OCI-LY7 (cell line): ENCODE measurements at regions not wholly inside any gene's neighbourhood (a gene's known extent, or its start where the extent isn't known, plus 50 kb on each side); places are given as distances from the start of the nearest gene placed in this dataset.

ENCODE experiments used
- BruUV-seq: library from RNA; stranded (reverse); fragments of 400-500 nt; replicated peaks from 2 replicates; lab custom pipeline; 2021; lab: Mats Ljungman, UMichigan
- CTCF ChIA-PET: fragments of 300-600 bp; sonication (Branson Sonifier 250); formaldehyde crosslinking; loops from one replicate; lab custom pipeline; 2022; ENCODE audit warnings: antibody characterized with exemption; ENCODE audit not compliant: unreplicated experiment; lab: Charles Lee
- POLR2A ChIA-PET: fragments of 300-600 bp; sonication (Branson Sonifier 250); formaldehyde crosslinking; loops from one replicate; lab custom pipeline; 2022; ENCODE audit warnings: antibody characterized with exemption; lab: Charles Lee
- DNase-seq: peaks from one replicate; pipeline ENCODE4 v3.0.0-alpha.2; 2015; ENCODE audit warnings: low spot score
- H2AFZ ChIP-seq: fragments of 200-600 bp; sonication (generic), shearing (Covaris generic); 2 replicates; pipeline ENCODE4 v1.6.1; 2014; ENCODE audit warnings: mild to moderate bottlenecking, antibody characterized with exemption, low read length, moderate library complexity
- H3K27ac ChIP-seq: fragments of 200-600 bp; sonication (generic); 2 replicates; pipeline ENCODE4 v1.5.1; 2014; ENCODE audit warnings: mixed run types, low read depth, mild to moderate bottlenecking, moderate library complexity, low read length, inconsistent platforms; ENCODE audit not compliant: poor library complexity, severe bottlenecking
- H3K36me3 ChIP-seq: fragments of 200-600 bp; sonication (generic); 2 replicates; pipeline ENCODE4 v1.6.1; 2014; ENCODE audit warnings: mild to moderate bottlenecking, antibody characterized with exemption, low read length, moderate library complexity, mixed read lengths; ENCODE audit not compliant: insufficient read depth
- H3K4me1 ChIP-seq: fragments of 200-600 bp; sonication (generic); 2 replicates; pipeline ENCODE4 v1.5.1; 2014; ENCODE audit warnings: mild to moderate bottlenecking, low read length; ENCODE audit not compliant: insufficient read depth, poor library complexity, severe bottlenecking
- H3K4me2 ChIP-seq: fragments of 200-600 bp; sonication (generic); 2 replicates; pipeline ENCODE4 v1.6.1; 2014; ENCODE audit warnings: mild to moderate bottlenecking, low read length
- H3K4me3 ChIP-seq: fragments of 200-600 bp; sonication (generic); 2 replicates; pipeline ENCODE4 v1.5.1; 2014; ENCODE audit warnings: mild to moderate bottlenecking, low read depth, low read length; ENCODE audit not compliant: poor library complexity, severe bottlenecking
- H3K79me2 ChIP-seq: fragments of 200-600 bp; sonication (generic); 2 replicates; pipeline ENCODE4 v1.6.1; 2016; ENCODE audit warnings: low read depth, mild to moderate bottlenecking, low read length, moderate library complexity, mixed read lengths; ENCODE audit not compliant: insufficient read depth
- H3K9me2 ChIP-seq: fragments of 200-600 bp; sonication (generic); 2 replicates; pipeline ENCODE4 v1.6.1; 2016; ENCODE audit warnings: mild to moderate bottlenecking, low read length, mixed read lengths; ENCODE audit not compliant: insufficient read depth
- H3K9me3 ChIP-seq: fragments of 200-600 bp; sonication (generic); 2 replicates; pipeline ENCODE4 v1.6.1; 2014; ENCODE audit warnings: mild to moderate bottlenecking, mixed run types, low read length, mixed read lengths
- H4K20me1 ChIP-seq: fragments of 200-600 bp; sonication (generic); 2 replicates; pipeline ENCODE4 v1.6.1; 2014; ENCODE audit warnings: mild to moderate bottlenecking, antibody characterized with exemption, low read length, moderate library complexity, mixed read lengths; ENCODE audit not compliant: insufficient read depth
- CTCF ChIP-seq: fragments of 200-600 bp; sonication (generic); conservative IDR thresholded peaks from 2 replicates; pipeline ENCODE4 v1.5.1; 2014; ENCODE audit warnings: mild to moderate bottlenecking, antibody characterized with exemption, low read length, moderate library complexity, mixed read lengths
- EZH2phosphoT487 ChIP-seq: fragments of 200-600 bp; sonication (generic); IDR thresholded peaks from 2 replicates; pipeline ENCODE4 v1.6.1; 2018; ENCODE audit warnings: low read depth, borderline replicate concordance, mild to moderate bottlenecking, mixed run types, antibody characterized with exemption, low read length, moderate library complexity, mixed read lengths
- intact Hi-C: fragments of 100-400 bp; cut with micrococcal nuclease; formaldehyde crosslinking; loops from one replicate; pipeline ENCODE4 v1.10.0; 2022; ENCODE audit not compliant: unreplicated experiment

GRCh38 chr4:127174201-127174600 lies 458.6 kb upstream of the INTU start:
- Histone ChIP-seq H3K79me2 (no peaks in the 10 kb centered on the region), H3K9me3 (no peaks in the 10 kb centered on the region), H3K4me2 (no peak overlapping the region), H2AFZ (no peak overlapping the region), H3K27ac (no peak overlapping the region), H3K36me3 (no peaks in the 10 kb centered on the region), H4K20me1 (no peaks in the 10 kb centered on the region), H3K9me2 (no peaks in the 10 kb centered on the region), H3K4me3 (no peak overlapping the region), H3K4me1 (no peaks in the 10 kb centered on the region)
- CTCF ChIA-PET: no interaction called here
- POLR2A ChIA-PET: no interaction called here
- intact Hi-C loops: no loop called here
- no peak for DNase-seq
- TF ChIP-seq EZH2phosphoT487: no peak
- TF ChIP-seq CTCF: no peak
- BruUV-seq: no TSS peak

- H3K4me3 ChIP-seq: no peak overlapping the region
- no peak overlapping the region for H3K4me2 ChIP-seq
- CTCF ChIA-PET: no interaction called here
- no peak for DNase-seq
- intact Hi-C loops: no loop called here
- H3K4me1 ChIP-seq: no peaks in the 10 kb centered on the region
- no TSS peak for BruUV-seq
- H3K9me2 ChIP-seq: no peaks in the 10 kb centered on the region
- H3K9me3 ChIP-seq: no peaks in the 10 kb centered on the region
- H2AFZ ChIP-seq: no peak overlapping the region
- POLR2A ChIA-PET: no interaction called here
- no peaks in the 10 kb centered on the region for H4K20me1 ChIP-seq
- no peak for TF ChIP-seq CTCF
- no peak for TF ChIP-seq EZH2phosphoT487
- H3K79me2 ChIP-seq: no peaks in the 10 kb centered on the region
- no peaks in the 10 kb centered on the region for H3K36me3 ChIP-seq
- H3K27ac ChIP-seq: no peak overlapping the region
Measured at GRCh38 chr4:127174616-127175015, 458.1 kb upstream of the INTU start.

GRCh38 chr4:127179256-127180087 lies 453.3 kb upstream of the INTU start:
- no peaks in the 10 kb centered on the region for H3K36me3 ChIP-seq
- DNase-seq: no peak
- H2AFZ ChIP-seq: no peak overlapping the region
- no peaks in the 10 kb centered on the region for H3K4me1 ChIP-seq
- no peaks in the 10 kb centered on the region for H3K9me3 ChIP-seq
- no peaks in the 10 kb centered on the region for H3K79me2 ChIP-seq
- ChIA-PET CTCF (no interaction called here), POLR2A (no interaction called here)
- H3K9me2 ChIP-seq: no peaks in the 10 kb centered on the region
- BruUV-seq: no TSS peak
- no peak overlapping the region for H3K4me3 ChIP-seq
- TF ChIP-seq EZH2phosphoT487 (no peak), CTCF (no peak)
- intact Hi-C loops: no loop called here
- H3K27ac ChIP-seq: no peak overlapping the region
- H3K4me2 ChIP-seq: no peak overlapping the region
- no peaks in the 10 kb centered on the region for H4K20me1 ChIP-seq
